ENCODE measurements at regions not wholly inside any gene's neighbourhood (a gene's known extent, or its start where the extent isn't known, plus 50 kb on each side); places are given as distances from the start of the nearest gene placed in this dataset.

DNA sequence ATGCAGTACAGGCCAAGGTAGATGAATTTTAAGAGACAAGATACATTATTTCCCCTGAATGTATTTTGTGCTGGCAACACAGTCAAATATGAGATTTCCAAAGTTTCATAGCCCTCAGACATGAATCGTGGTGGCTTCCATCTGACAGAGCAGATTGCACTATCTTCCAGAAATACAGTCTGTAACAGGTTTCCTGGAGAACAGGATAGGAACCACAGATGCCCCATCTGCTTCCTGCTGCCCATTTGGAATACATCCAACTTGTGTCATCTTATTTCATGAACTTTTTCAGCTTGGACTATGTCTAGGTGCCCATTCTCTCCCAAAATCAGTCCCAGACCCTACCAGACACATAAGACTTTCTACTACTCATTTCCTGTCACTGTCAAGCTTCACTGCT is 426.0 kb downstream of the KIF16B start:
- H3K36me3 ChIP-seq, result no peaks in the 10 kb centered on the region
- H3K4me3 ChIP-seq, result no peak overlapping the region
- DNase-seq (ENCODE audit: low spot score in 2 of 2), result no peak
- H3K9me3 ChIP-seq, result peaks cover 6 to 12% of the 10 kb centered on the region in 2 donors
- intact Hi-C loops (cut with DNase I; ENCODE audit: low total_unique reads), result no loop called here
- H3K4me1 ChIP-seq, result no peaks in the 10 kb centered on the region
- H3K27ac ChIP-seq, result no peak overlapping the region
- no peaks in the 10 kb centered on the region for H3K27me3 ChIP-seq
- TF ChIP-seq, protein P1, sequence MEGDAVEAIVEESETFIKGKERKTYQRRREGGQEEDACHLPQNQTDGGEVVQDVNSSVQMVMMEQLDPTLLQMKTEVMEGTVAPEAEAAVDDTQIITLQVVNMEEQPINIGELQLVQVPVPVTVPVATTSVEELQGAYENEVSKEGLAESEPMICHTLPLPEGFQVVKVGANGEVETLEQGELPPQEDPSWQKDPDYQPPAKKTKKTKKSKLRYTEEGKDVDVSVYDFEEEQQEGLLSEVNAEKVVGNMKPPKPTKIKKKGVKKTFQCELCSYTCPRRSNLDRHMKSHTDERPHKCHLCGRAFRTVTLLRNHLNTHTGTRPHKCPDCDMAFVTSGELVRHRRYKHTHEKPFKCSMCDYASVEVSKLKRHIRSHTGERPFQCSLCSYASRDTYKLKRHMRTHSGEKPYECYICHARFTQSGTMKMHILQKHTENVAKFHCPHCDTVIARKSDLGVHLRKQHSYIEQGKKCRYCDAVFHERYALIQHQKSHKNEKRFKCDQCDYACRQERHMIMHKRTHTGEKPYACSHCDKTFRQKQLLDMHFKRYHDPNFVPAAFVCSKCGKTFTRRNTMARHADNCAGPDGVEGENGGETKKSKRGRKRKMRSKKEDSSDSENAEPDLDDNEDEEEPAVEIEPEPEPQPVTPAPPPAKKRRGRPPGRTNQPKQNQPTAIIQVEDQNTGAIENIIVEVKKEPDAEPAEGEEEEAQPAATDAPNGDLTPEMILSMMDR (IDR thresholded peaks at IDR 0.05), result no peak
- TF ChIP-seq POLR2AphosphoS5 (IDR thresholded peaks at IDR 0.05) (no peak), POLR2A (IDR thresholded peaks at IDR 0.05) (no peak)

DNA sequence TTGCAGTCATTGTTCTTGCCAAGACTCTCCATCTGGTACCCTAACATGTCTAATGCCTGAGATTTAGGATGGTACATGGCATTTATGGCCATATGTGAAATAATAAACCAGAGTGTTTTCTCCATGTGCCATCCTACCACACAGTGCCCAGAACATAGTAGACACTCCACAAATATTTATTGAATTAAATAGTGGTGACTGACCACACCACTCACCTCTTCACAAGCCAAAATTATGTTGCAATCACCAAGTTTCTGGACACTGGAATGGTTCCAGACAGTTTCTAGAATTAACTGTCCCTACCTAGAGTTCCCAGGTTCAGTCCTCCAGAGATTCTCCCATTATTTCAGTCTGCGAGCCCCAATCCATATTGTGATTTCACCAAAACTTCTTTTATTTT is 427.3 kb downstream of the KIF16B start:
- H3K9me3 ChIP-seq, result peaks cover 6 to 12% of the 10 kb centered on the region in 2 donors
- DNase-seq (ENCODE audit: low spot score in 2 of 2), result no peak
- H3K4me3 ChIP-seq, result no peak overlapping the region
- H3K36me3 ChIP-seq, result no peaks in the 10 kb centered on the region
- no peaks in the 10 kb centered on the region for H3K4me1 ChIP-seq
- no peak overlapping the region for H3K27ac ChIP-seq
- TF ChIP-seq POLR2A (IDR thresholded peaks at IDR 0.05) (no peak), POLR2AphosphoS5 (IDR thresholded peaks at IDR 0.05) (no peak)
- TF ChIP-seq, protein P1 (IDR thresholded peaks at IDR 0.05), result no peak
- intact Hi-C loops (cut with DNase I; ENCODE audit: low total_unique reads), result no loop called here
- H3K27me3 ChIP-seq, result no peaks in the 10 kb centered on the region

DNA sequence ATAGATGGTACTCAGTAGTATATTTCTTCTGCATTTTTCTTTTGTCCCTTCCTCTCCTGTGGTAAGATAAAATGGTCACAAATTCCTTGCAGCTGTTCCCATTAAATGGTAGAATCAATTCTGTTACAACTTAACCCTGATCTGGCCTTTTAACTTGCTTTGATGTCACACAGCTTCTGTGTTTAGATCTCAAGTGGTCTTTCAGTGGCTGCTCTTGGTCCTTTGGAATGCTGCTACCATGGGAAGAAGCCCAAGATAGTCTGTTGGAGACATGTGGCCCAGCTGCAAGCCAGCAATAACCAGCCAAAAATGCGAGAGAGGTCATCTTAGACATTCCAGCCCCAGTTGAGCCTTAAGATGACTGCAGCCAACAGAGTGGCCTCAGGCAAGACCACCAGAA is 429.7 kb downstream of the KIF16B start:
- Histone ChIP-seq H3K27ac (no peak overlapping the region), H3K4me1 (no peaks in the 10 kb centered on the region), H3K27me3 (no peaks in the 10 kb centered on the region), H3K36me3 (no peaks in the 10 kb centered on the region), H3K4me3 (no peak overlapping the region), H3K9me3 (peaks cover 6 to 9% of the 10 kb centered on the region in 2 donors)
- TF ChIP-seq, protein P1 (IDR thresholded peaks at IDR 0.05), result no peak
- no peak for TF ChIP-seq POLR2AphosphoS5 (IDR thresholded peaks at IDR 0.05)
- no peak for TF ChIP-seq POLR2A (IDR thresholded peaks at IDR 0.05)
- DNase-seq (ENCODE audit: low spot score in 2 of 2), result no peak
- intact Hi-C loops (cut with DNase I; ENCODE audit: low total_unique reads), result no loop called here

DNA sequence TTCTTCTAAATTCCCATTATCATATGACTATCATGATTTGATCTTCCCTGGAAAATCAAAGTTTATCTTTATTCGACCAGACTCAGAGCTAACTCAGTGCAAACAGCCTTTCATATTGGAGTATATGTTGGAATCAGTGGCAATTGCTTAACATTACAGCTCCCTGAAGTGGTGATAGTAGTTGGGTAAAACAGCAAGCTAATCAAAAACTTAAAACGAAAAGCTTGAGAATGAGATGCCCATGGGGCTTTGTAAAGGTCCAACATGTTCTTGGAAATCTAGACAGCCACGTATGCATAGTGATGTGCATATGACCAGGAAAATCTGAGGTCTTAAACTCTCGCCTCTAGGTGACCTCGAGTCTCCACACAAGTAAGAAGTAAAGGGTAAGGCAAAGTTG is 437.6 kb downstream of the KIF16B start:
- H3K27me3 ChIP-seq, result no peaks in the 10 kb centered on the region
- TF ChIP-seq POLR2AphosphoS5 (IDR thresholded peaks at IDR 0.05) (no peak), POLR2A (IDR thresholded peaks at IDR 0.05) (no peak)
- TF ChIP-seq, protein P1 (IDR thresholded peaks at IDR 0.05), result no peak
- H3K4me3 ChIP-seq, result no peak overlapping the region
- H3K27ac ChIP-seq, result no peak overlapping the region
- peaks cover 0 to 22% of the 10 kb centered on the region in 2 donors for H3K9me3 ChIP-seq
- H3K4me1 ChIP-seq, result no peaks in the 10 kb centered on the region
- DNase-seq (ENCODE audit: low spot score in 2 of 2), result no peak
- intact Hi-C loops (cut with DNase I; ENCODE audit: low total_unique reads), result no loop called here
- H3K36me3 ChIP-seq, result no peaks in the 10 kb centered on the region

DNA sequence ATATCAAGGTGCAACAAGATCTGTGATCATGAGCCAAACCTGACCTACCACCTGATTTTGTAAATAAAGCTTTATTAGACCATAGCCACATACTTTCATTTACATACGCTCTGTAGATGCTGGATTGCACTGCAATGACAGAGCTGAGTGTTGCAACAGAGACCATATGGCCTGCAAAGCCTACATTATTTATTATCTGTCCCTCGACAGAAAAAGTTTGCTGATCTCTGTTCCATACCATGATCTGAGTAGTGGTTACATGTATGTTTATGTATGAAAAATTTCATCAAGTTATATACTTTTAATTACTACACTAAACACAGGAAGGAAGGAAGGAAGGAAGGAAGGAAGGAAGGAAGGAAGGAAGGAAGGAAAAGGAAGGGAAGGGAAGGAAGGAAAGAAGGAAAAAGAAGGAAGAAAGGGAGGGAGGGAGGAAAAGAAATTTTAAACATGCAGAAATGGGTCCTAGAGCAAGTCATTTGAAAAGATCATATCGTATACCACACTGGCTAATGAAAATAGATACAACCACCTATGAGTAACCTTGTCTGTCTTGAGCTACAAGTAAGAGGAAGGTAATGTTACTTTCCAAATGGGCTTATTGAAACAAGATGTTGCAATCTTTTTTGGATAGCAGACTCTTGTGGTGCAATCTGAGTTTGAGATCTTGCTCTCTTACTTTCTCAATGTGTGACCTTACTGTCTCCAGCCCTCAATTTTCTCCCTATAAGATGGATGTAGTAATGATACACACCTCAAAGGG is 441.0 kb downstream of the KIF16B start:
- H3K27ac ChIP-seq, result no peak overlapping the region
- peaks cover 0 to 3% of the 10 kb centered on the region in 2 donors for H3K27me3 ChIP-seq
- H3K36me3 ChIP-seq, result no peaks in the 10 kb centered on the region
- H3K4me3 ChIP-seq, result no peak overlapping the region
- H3K9me3 ChIP-seq, result peaks cover 0 to 13% of the 10 kb centered on the region in 2 donors
- H3K4me1 ChIP-seq, result no peaks in the 10 kb centered on the region
- DNase-seq (ENCODE audit: low spot score in 2 of 2), result no peak
- TF ChIP-seq, protein P1 (IDR thresholded peaks at IDR 0.05), result no peak
- TF ChIP-seq POLR2A (IDR thresholded peaks at IDR 0.05) (no peak), POLR2AphosphoS5 (IDR thresholded peaks at IDR 0.05) (no peak)
- intact Hi-C loops (cut with DNase I; ENCODE audit: low total_unique reads), result no loop called here
